HEK293 (cell line): ENCODE measurements at regions not wholly inside any gene's neighbourhood (a gene's known extent, or its start where the extent isn't known, plus 50 kb on each side); places are given as distances from the start of the nearest gene placed in this dataset.
"Not testable (repeated sequence)": the region's sequence is repeated elsewhere in the genome, so short reads cannot be mapped to it uniquely, and the experiment has no call there.

Source experiments
- CTCF ChIA-PET: fragments of 350-600 bp; formaldehyde crosslinking; extraction: SDS; loops from one replicate; lab custom pipeline; 2021; ENCODE audit warnings: antibody characterized with exemption; lab: Yijun Ruan, JAX
- POLR2A ChIA-PET: fragments of 300-600 bp; formaldehyde crosslinking; extraction: SDS; loops from one replicate; lab custom pipeline; 2020; ENCODE audit warnings: antibody characterized with exemption, inconsistent platforms; lab: Yijun Ruan, JAX
- H3K27ac ChIP-seq: fragments of 200-500 bp; sonication (Bioruptor generic); 2 replicates; pipeline ENCODE4 v1.5.1; 2014; ENCODE audit warnings: low read depth, low read length, control low read depth, inconsistent platforms; ENCODE audit errors: extremely low read depth
- H3K36me3 ChIP-seq, 2 experiments: fragments of 200-500 bp in 1 of 2; sonication (Bioruptor generic) in 1 of 2; 1 replicate in 1 of 2; 2 replicates in 1 of 2; pipeline ENCODE4 v1.5.1; 2014 to 2017; ENCODE audit warnings: inconsistent platforms in 2 of 2, low read length in 2 of 2; ENCODE audit not compliant: control insufficient read depth in 2 of 2, insufficient read depth in 1 of 2
- H3K4me1 ChIP-seq: fragments of 200-500 bp; sonication (Bioruptor generic); 2 replicates; pipeline ENCODE4 v1.5.1; 2014; ENCODE audit warnings: mild to moderate bottlenecking, low read length, inconsistent platforms; ENCODE audit not compliant: control insufficient read depth, insufficient read depth
- H3K4me3 ChIP-seq: 2 replicates; pipeline ENCODE4 v1.5.1; 2011; ENCODE audit warnings: low read depth, mild to moderate bottlenecking, control low read depth, low read length, moderate library complexity
- H3K9me3 ChIP-seq: fragments of 200-500 bp; sonication (Bioruptor generic); 2 replicates; pipeline ENCODE4 v1.5.1; 2014; ENCODE audit warnings: low read depth, low read length, inconsistent platforms; ENCODE audit not compliant: control insufficient read depth, insufficient read depth
- MZF1 ChIP-seq: fragments of 450-650 bp; formaldehyde crosslinking; IDR thresholded peaks from 2 replicates; pipeline ENCODE4 v1.5.1; 2017; ENCODE audit warnings: missing biosample characterization, missing genetic modification characterization, borderline replicate concordance
- PATZ1 ChIP-seq: fragments of 450-650 bp; formaldehyde crosslinking; IDR thresholded peaks from 2 replicates; pipeline ENCODE4 v1.5.1; 2016; ENCODE audit warnings: missing biosample characterization, missing genetic modification characterization
- PRDM2 ChIP-seq: fragments of 450-650 bp; formaldehyde crosslinking; IDR thresholded peaks from 2 replicates; pipeline ENCODE4 v1.5.1; 2016; ENCODE audit warnings: missing biosample characterization, missing genetic modification characterization, borderline replicate concordance
- PRDM6 ChIP-seq: fragments of 450-650 bp; formaldehyde crosslinking; IDR thresholded peaks from 2 replicates; pipeline ENCODE4 v1.5.1; 2017; ENCODE audit warnings: missing biosample characterization, missing genetic modification characterization
- TCF7L2 ChIP-seq: IDR thresholded peaks from 2 replicates; pipeline ENCODE4 v1.6.1; 2011; ENCODE audit warnings: low read depth, mild to moderate bottlenecking, inconsistent platforms, low read length, moderate library complexity, borderline replicate concordance
- WT1 ChIP-seq: fragments of 450-650 bp; formaldehyde crosslinking; IDR thresholded peaks from 2 replicates; pipeline ENCODE4 v1.5.1; 2016; ENCODE audit warnings: missing biosample characterization, missing genetic modification characterization
- YY2 ChIP-seq: fragments of 450-650 bp; formaldehyde crosslinking; IDR thresholded peaks from 2 replicates; pipeline ENCODE4 v1.5.1; 2016; ENCODE audit warnings: missing biosample characterization, missing genetic modification characterization
- ZNF140 ChIP-seq: fragments of 450-650 bp; formaldehyde crosslinking; IDR thresholded peaks from 2 replicates; pipeline ENCODE4 v1.5.1; 2016; ENCODE audit warnings: missing biosample characterization, missing genetic modification characterization
- ZNF16 ChIP-seq: fragments of 450-650 bp; formaldehyde crosslinking; IDR thresholded peaks from 2 replicates; pipeline ENCODE4 v1.5.1; 2016; ENCODE audit warnings: low read depth, missing biosample characterization, missing genetic modification characterization
- ZNF223 ChIP-seq: fragments of 450-650 bp; formaldehyde crosslinking; IDR thresholded peaks from 2 replicates; pipeline ENCODE4 v1.5.1; 2016; ENCODE audit warnings: missing biosample characterization, missing genetic modification characterization
- ZNF24 ChIP-seq: fragments of 450-650 bp; formaldehyde crosslinking; IDR thresholded peaks from 2 replicates; pipeline ENCODE4 v1.5.1; 2016; ENCODE audit warnings: missing biosample characterization, missing genetic modification characterization
- ZNF350 ChIP-seq: fragments of 450-650 bp; formaldehyde crosslinking; IDR thresholded peaks from 2 replicates; pipeline ENCODE4 v1.5.0; 2017; ENCODE audit warnings: missing biosample characterization, mild to moderate bottlenecking, missing genetic modification characterization
- ZNF391 ChIP-seq: fragments of 450-650 bp; formaldehyde crosslinking; IDR thresholded peaks from 2 replicates; pipeline ENCODE4 v1.5.1; 2016; ENCODE audit warnings: low read depth, missing biosample characterization, missing genetic modification characterization, borderline replicate concordance
- ZNF639 ChIP-seq: fragments of 450-650 bp; formaldehyde crosslinking; IDR thresholded peaks from 2 replicates; pipeline ENCODE4 v1.5.1; 2016; ENCODE audit warnings: missing biosample characterization, missing genetic modification characterization
- ZNF658 ChIP-seq: fragments of 450-650 bp; formaldehyde crosslinking; IDR thresholded peaks from 2 replicates; pipeline ENCODE4; 2016; ENCODE audit warnings: missing biosample characterization, missing genetic modification characterization
- ZNF692 ChIP-seq: fragments of 450-650 bp; formaldehyde crosslinking; IDR thresholded peaks from 2 replicates; pipeline ENCODE4 v1.5.1; 2016; ENCODE audit warnings: missing biosample characterization, missing genetic modification characterization
- ZSCAN23 ChIP-seq: fragments of 450-650 bp; formaldehyde crosslinking; IDR thresholded peaks from 2 replicates; pipeline ENCODE4 v1.5.1; 2016; ENCODE audit warnings: missing biosample characterization, missing genetic modification characterization

GRCh38 chr7:104074529-104074928 is 85.1 kb upstream of the RELN start:
- TF ChIP-seq ZSCAN23 (tag by site-specific recombination) (no peak), PRDM2 (tag by site-specific recombination) (no peak), YY2 (tag by site-specific recombination) (no peak), ZNF658 (tag by site-specific recombination) (no peak), ZNF350 (tag by site-specific recombination) (no peak), ZNF140 (tag by site-specific recombination) (no peak), ZNF223 (tag by site-specific recombination) (no peak), ZNF692 (tag by site-specific recombination) (no peak), ZNF24 (tag by site-specific recombination) (no peak), WT1 (tag by site-specific recombination) (no peak), MZF1 (tag by site-specific recombination) (no peak)
- no peaks in the 10 kb centered on the region for H3K4me1 ChIP-seq
- H3K36me3 ChIP-seq: no peaks in the 10 kb centered on the region
- H3K4me3 ChIP-seq: no peak overlapping the region
- no peaks in the 10 kb centered on the region for H3K9me3 ChIP-seq
- CTCF ChIA-PET: interaction anchor here (1.2 kb wide), 1 partner anchor 16 kb away, joined by 4 read pairs; no protein-coding TSS in a partner anchor
- POLR2A ChIA-PET: no interaction called here
- H3K27ac ChIP-seq: no peak overlapping the region

- POLR2A ChIA-PET, H3K4me1 ChIP-seq, H3K27ac ChIP-seq, H3K36me3 ChIP-seq, H3K4me3 ChIP-seq, H3K9me3 ChIP-seq: not testable (repeated sequence)
- CTCF ChIA-PET: interaction anchor here (0.6 kb wide), 1 partner anchor 449 kb away, joined by 3 read pairs; no protein-coding TSS in a partner anchor
Measured at GRCh38 chr7:104071641-104072040, 82.2 kb upstream of the RELN start.

GRCh38 chr7:104065491-104065890 is 76.0 kb upstream of the RELN start:
- ChIA-PET CTCF (no interaction called here), POLR2A (no interaction called here)
- Histone ChIP-seq H3K36me3 (no peaks in the 10 kb centered on the region), H3K4me3 (no peak overlapping the region), H3K27ac (no peak overlapping the region), H3K4me1 (no peaks in the 10 kb centered on the region), H3K9me3 (no peaks in the 10 kb centered on the region)
- TF ChIP-seq ZNF639 (tag by site-specific recombination) (no peak), TCF7L2 (no peak), PATZ1 (no peak), ZNF391 (tag by site-specific recombination) (no peak), ZNF16 (tag by site-specific recombination) (no peak), PRDM6 (tag by site-specific recombination) (no peak)
